KMS-11 (cell line): ENCODE measurements at regions not wholly inside any gene's neighbourhood (a gene's known extent, or its start where the extent isn't known, plus 50 kb on each side); places are given as distances from the start of the nearest gene placed in this dataset.

Experiments
- H2AFZ ChIP-seq: fragments of 200-600 bp; sonication (generic); 2 replicates; pipeline ENCODE4 v1.6.1; 2016; ENCODE audit warnings: antibody characterized with exemption, mixed run types, low read depth
- H3K27ac ChIP-seq: fragments of 200-600 bp; sonication (generic); 2 replicates; pipeline ENCODE4 v1.6.1; 2016; ENCODE audit warnings: mild to moderate bottlenecking, mixed run types
- H3K27me3 ChIP-seq: fragments of 200-600 bp; sonication (generic); 2 replicates; pipeline ENCODE4 v1.6.1; 2017; ENCODE audit warnings: mild to moderate bottlenecking, low read depth, mixed run types, moderate library complexity; ENCODE audit not compliant: insufficient read depth
- H3K36me3 ChIP-seq: fragments of 200-600 bp; sonication (generic); 2 replicates; pipeline ENCODE4 v1.6.1; 2017; ENCODE audit warnings: mild to moderate bottlenecking, mixed run types; ENCODE audit not compliant: insufficient read depth
- H3K4me1 ChIP-seq: fragments of 200-600 bp; sonication (generic); 2 replicates; pipeline ENCODE4 v1.6.1; 2016; ENCODE audit warnings: mild to moderate bottlenecking, low read depth, mixed run types; ENCODE audit not compliant: poor library complexity, severe bottlenecking
- H3K4me2 ChIP-seq: fragments of 200-600 bp; sonication (generic); 2 replicates; pipeline ENCODE4 v1.7.0; 2016; ENCODE audit warnings: mild to moderate bottlenecking, mixed run types
- H3K4me3 ChIP-seq: fragments of 200-600 bp; sonication (generic); IDR thresholded peaks from 2 replicates; pipeline ENCODE4 v1.6.1; 2017; ENCODE audit warnings: low read depth, low read length, mixed read lengths; ENCODE audit not compliant: insufficient read depth
- H3K79me2 ChIP-seq: fragments of 200-600 bp; sonication (generic); 2 replicates; pipeline ENCODE4 v1.6.1; 2016; ENCODE audit warnings: low read depth, mixed run types; ENCODE audit not compliant: insufficient read depth
- H3K9ac ChIP-seq: fragments of 200-600 bp; sonication (generic); 2 replicates; pipeline ENCODE4 v1.6.1; 2016; ENCODE audit warnings: mild to moderate bottlenecking, mixed run types
- H4K20me1 ChIP-seq: fragments of 200-600 bp; sonication (generic); 2 replicates; pipeline ENCODE4 v1.6.1; 2016; ENCODE audit warnings: mild to moderate bottlenecking, mixed run types; ENCODE audit not compliant: insufficient read depth
- CTCF ChIP-seq: fragments of 200-600 bp; sonication (generic); conservative IDR thresholded peaks from 2 replicates; pipeline ENCODE4 v1.6.1; 2017; ENCODE audit warnings: low read depth, mild to moderate bottlenecking, antibody characterized with exemption, low read length, moderate library complexity, mixed read lengths

DNA sequence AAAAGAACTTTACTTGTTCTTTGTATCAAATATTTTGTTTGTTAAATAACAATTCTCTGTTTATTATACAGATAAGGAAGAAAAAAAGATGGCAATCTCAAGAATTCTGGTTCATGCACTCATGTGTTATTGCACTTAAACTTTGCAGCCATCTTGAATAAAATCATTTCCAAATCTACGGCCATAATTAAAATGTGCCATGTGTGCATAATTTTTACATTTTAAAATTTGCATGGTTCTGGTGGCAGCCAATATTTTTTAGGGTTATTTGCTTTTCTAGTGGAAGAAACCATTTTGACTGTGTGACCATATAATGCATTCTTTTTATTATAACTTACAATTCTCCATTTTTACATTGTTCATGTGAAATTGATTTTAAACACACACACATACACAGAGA is 1518.1 kb upstream of the ZEB2 start:
- no peaks in the 10 kb centered on the region for H3K4me1 ChIP-seq
- H2AFZ ChIP-seq, result no peak overlapping the region
- H3K27me3 ChIP-seq, result no peaks in the 10 kb centered on the region
- no peak overlapping the region for H3K4me3 ChIP-seq
- H3K79me2 ChIP-seq, result no peaks in the 10 kb centered on the region
- no peak overlapping the region for H3K9ac ChIP-seq
- H3K36me3 ChIP-seq, result no peaks in the 10 kb centered on the region
- H3K27ac ChIP-seq, result no peak overlapping the region
- no peaks in the 10 kb centered on the region for H4K20me1 ChIP-seq
- TF ChIP-seq CTCF, result no peak
- H3K4me2 ChIP-seq, result no peak overlapping the region

- no peak for TF ChIP-seq CTCF
- Histone ChIP-seq H3K27ac (no peak overlapping the region), H3K4me2 (no peak overlapping the region), H3K36me3 (no peaks in the 10 kb centered on the region), H3K27me3 (no peaks in the 10 kb centered on the region), H3K9ac (no peak overlapping the region), H3K4me3 (no peak overlapping the region), H3K4me1 (no peaks in the 10 kb centered on the region), H2AFZ (no peak overlapping the region), H4K20me1 (no peaks in the 10 kb centered on the region), H3K79me2 (no peaks in the 10 kb centered on the region)
These were observed 1517.5 kb upstream of the ZEB2 start for GRCh38 chr2:146037334-146037870.

GRCh38 chr2:146031158-146031557 is 1511.2 kb upstream of the ZEB2 start:
- TF ChIP-seq CTCF, result no peak
- H3K4me1 ChIP-seq, result no peaks in the 10 kb centered on the region
- H4K20me1 ChIP-seq, result no peaks in the 10 kb centered on the region
- H3K4me3 ChIP-seq, result no peak overlapping the region
- H3K36me3 ChIP-seq, result no peaks in the 10 kb centered on the region
- H2AFZ ChIP-seq, result no peak overlapping the region
- no peak overlapping the region for H3K9ac ChIP-seq
- H3K27me3 ChIP-seq, result no peaks in the 10 kb centered on the region
- H3K27ac ChIP-seq, result no peak overlapping the region
- H3K4me2 ChIP-seq, result no peak overlapping the region
- H3K79me2 ChIP-seq, result no peaks in the 10 kb centered on the region

DNA sequence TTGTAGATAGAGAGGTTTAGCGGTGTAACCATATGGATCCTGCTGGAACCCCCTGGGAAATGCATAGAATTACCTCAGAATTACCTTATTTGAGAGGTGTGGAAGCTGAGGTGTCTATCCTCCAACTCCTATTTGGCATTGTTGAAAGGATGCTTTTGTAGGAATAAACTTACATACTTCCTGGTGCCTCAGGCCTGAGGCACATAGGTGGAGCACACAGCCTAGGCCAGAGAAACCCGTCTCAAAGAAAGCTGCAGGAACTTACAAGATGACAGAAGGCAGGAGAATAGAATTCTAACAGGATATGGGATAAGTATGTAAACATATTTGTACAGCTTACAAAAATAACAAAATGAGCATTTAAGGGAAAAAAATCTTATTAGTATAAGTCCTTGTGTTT is 1507.2 kb upstream of the ZEB2 start:
- no peak for TF ChIP-seq CTCF
- H3K27me3 ChIP-seq, result no peaks in the 10 kb centered on the region

More for the DNA sequence above, 1507.2 kb upstream of the ZEB2 start:
- Histone ChIP-seq H3K4me3 (no peak overlapping the region), H3K36me3 (no peaks in the 10 kb centered on the region), H3K79me2 (no peaks in the 10 kb centered on the region), H3K4me2 (no peak overlapping the region), H3K27ac (no peak overlapping the region), H4K20me1 (no peaks in the 10 kb centered on the region), H3K4me1 (no peaks in the 10 kb centered on the region), H3K9ac (no peak overlapping the region), H2AFZ (no peak overlapping the region)
